Upper lobe of left lung (tissue), 6 donors: ENCODE measurements at regions not wholly inside any gene's neighbourhood (a gene's known extent, or its start where the extent isn't known, plus 50 kb on each side); places are given as distances from the start of the nearest gene placed in this dataset.

Experiments used
- ATAC-seq, 2 donors: fragments of 200-7000 bp; cut with Tn5 transposase; one replicate each; pipeline ENCODE4 v1.9.1; 2022; ENCODE audit warnings: mild to moderate bottlenecking in 2 of 2, moderate library complexity in 2 of 2; ENCODE audit not compliant: low FRiP score in 2 of 2
- DNase-seq, 2 donors: peaks; one replicate each; pipeline ENCODE4 v3.0.0-alpha.2; 2019 to 2020
- H3K27ac ChIP-seq, 4 donors: fragments of 200-600 bp; sonication (generic); one replicate each; pipeline ENCODE4 v1.5.1; 2016 to 2019
- H3K27me3 ChIP-seq, 4 donors: fragments of 200-600 bp; sonication (generic); one replicate each; pipeline ENCODE4 v1.5.1; 2017 to 2019
- H3K36me3 ChIP-seq, 4 donors: fragments of 200-600 bp; sonication (generic); one replicate each; pipeline ENCODE4 v1.5.1; 2016 to 2019
- H3K4me1 ChIP-seq, 4 donors: fragments of 200-600 bp; sonication (generic); one replicate each; pipeline ENCODE4 v1.5.1; 2018 to 2019
- H3K4me3 ChIP-seq, 4 donors: fragments of 200-600 bp; sonication (generic); one replicate each; pipeline ENCODE4 v1.5.1; 2017 to 2019; ENCODE audit warnings: mild to moderate bottlenecking in 2 of 4, moderate library complexity in 1 of 4
- H3K9me3 ChIP-seq, 4 donors: fragments of 200-600 bp; sonication (generic); one replicate each; pipeline ENCODE4 v1.5.1; 2018 to 2019
- CTCF ChIP-seq, 6 experiments: fragments of 450-650 bp in 4 of 6; fragments of 200-600 bp in 2 of 6; sonication (generic) in 2 of 6; IDR thresholded peaks; one replicate each; pipeline ENCODE4 v1.5.1; 2016 to 2019; ENCODE audit warnings: antibody characterized with exemption in 6 of 6
- EP300 ChIP-seq, 4 donors: sonication (generic); formaldehyde crosslinking; IDR thresholded peaks; one replicate each; pipeline ENCODE4 v1.5.1; 2017; ENCODE audit warnings: antibody characterized with exemption in 4 of 4, control low read depth in 2 of 4
- POLR2A ChIP-seq, 4 donors: fragments of 450-650 bp; IDR thresholded peaks; one replicate each; pipeline ENCODE4 v1.5.1; 2016 to 2017; ENCODE audit warnings: antibody characterized with exemption in 4 of 4, mild to moderate bottlenecking in 2 of 4
- POLR2AphosphoS5 ChIP-seq, 2 donors: sonication (generic); formaldehyde crosslinking; IDR thresholded peaks; one replicate each; pipeline ENCODE4 v1.5.1; 2017; ENCODE audit warnings: antibody characterized with exemption in 2 of 2
- WGBS, 2 donors: methylation state at CpG; one replicate each; pipeline ENCODE4 v1.1.5; 2017 to 2018; 5-methylcytosine and 5-hydroxymethylcytosine counted together
- donor health status: DM: no; HTN: no; CAD: no; lungs with moderate emphysema.
- donor health status: DM: no; HTN: yes; CAD: no; lungs with severe emphysema.

- ATAC-seq = no peak
Observed at GRCh38 chr5:145129797-145130196, 705.3 kb downstream of the PRELID2 start.

GRCh38 chr5:145124806-145125205 lies 710.3 kb downstream of the PRELID2 start:
- Histone ChIP-seq H3K4me1 (no peaks in the 10 kb centered on the region), H3K4me3 (no peak overlapping the region), H3K36me3 (no peaks in the 10 kb centered on the region), H3K27ac (no peak overlapping the region), H3K9me3 (no peaks in the 10 kb centered on the region), H3K27me3 (no peaks in the 10 kb centered on the region)
- no peak for TF ChIP-seq CTCF (IDR thresholded peaks at IDR 0.05)
- TF ChIP-seq POLR2A (IDR thresholded peaks at IDR 0.05) = no peak
- ATAC-seq (no peak), DNase-seq (no peak)
- 38 to 53% methylated on average over 3 of the region's 3 CpGs for WGBS, 2 donors

More at GRCh38 chr5:145129797-145130196, 705.3 kb downstream of the PRELID2 start:
- no peak overlapping the region for H3K27ac ChIP-seq
- no peaks in the 10 kb centered on the region for H3K27me3 ChIP-seq
- H3K36me3 ChIP-seq = no peaks in the 10 kb centered on the region
- 85 to 87% methylated on average over 5 of the region's 5 CpGs for whole genome bisulfite sequencing, 2 donors
- DNase-seq = no peak
- H3K9me3 ChIP-seq = no peaks in the 10 kb centered on the region
- no peak overlapping the region for H3K4me3 ChIP-seq
- no peaks in the 10 kb centered on the region for H3K4me1 ChIP-seq
- TF ChIP-seq EP300 (IDR thresholded peaks at IDR 0.05) = no peak
- TF ChIP-seq CTCF (IDR thresholded peaks at IDR 0.05) = no peak
- no peak for TF ChIP-seq POLR2A (IDR thresholded peaks at IDR 0.05)
- no peak for TF ChIP-seq POLR2AphosphoS5 (IDR thresholded peaks at IDR 0.05)

- Histone ChIP-seq H3K27ac (no peak overlapping the region), H3K27me3 (no peaks in the 10 kb centered on the region), H3K9me3 (no peaks in the 10 kb centered on the region), H3K36me3 (no peaks in the 10 kb centered on the region), H3K4me3 (no peak overlapping the region), H3K4me1 (no peaks in the 10 kb centered on the region)
- DNase-seq (no peak), ATAC-seq (no peak)
- WGBS, 2 donors = 91 to 94% methylated on average over 2 of the region's 2 CpGs
- no peak for TF ChIP-seq POLR2AphosphoS5 (IDR thresholded peaks at IDR 0.05)
- TF ChIP-seq POLR2A (IDR thresholded peaks at IDR 0.05) = no peak
- TF ChIP-seq CTCF (IDR thresholded peaks at IDR 0.05) = no peak
Observed at GRCh38 chr5:145118611-145119010, 716.5 kb downstream of the PRELID2 start.

GRCh38 chr5:145118127-145118526 lies 717.0 kb downstream of the PRELID2 start:
- 70 to 94% methylated on average over 1 of the region's 1 CpG for WGBS, 2 donors

GRCh38 chr5:145117285-145117684 lies 717.9 kb downstream of the PRELID2 start:
- no peak for ATAC-seq
- Histone ChIP-seq H3K9me3 (no peaks in the 10 kb centered on the region), H3K27me3 (no peaks in the 10 kb centered on the region), H3K4me1 (no peaks in the 10 kb centered on the region), H3K27ac (no peak overlapping the region), H3K4me3 (no peak overlapping the region), H3K36me3 (no peaks in the 10 kb centered on the region)
- TF ChIP-seq EP300 (IDR thresholded peaks at IDR 0.05) (no peak), POLR2A (IDR thresholded peaks at IDR 0.05) (no peak), POLR2AphosphoS5 (IDR thresholded peaks at IDR 0.05) (no peak), CTCF (IDR thresholded peaks at IDR 0.05) (no peak)
- 76 to 80% methylated on average over 4 of the region's 4 CpGs for WGBS, 2 donors
- DNase-seq = no peak

More at GRCh38 chr5:145118127-145118526, 717.0 kb downstream of the PRELID2 start:
- H3K27ac ChIP-seq = no peak overlapping the region
- no peaks in the 10 kb centered on the region for H3K4me1 ChIP-seq
- H3K4me3 ChIP-seq = no peak overlapping the region
- ATAC-seq (no peak), DNase-seq (no peak)
- no peaks in the 10 kb centered on the region for H3K36me3 ChIP-seq
- TF ChIP-seq POLR2A (IDR thresholded peaks at IDR 0.05) = no peak
- TF ChIP-seq EP300 (IDR thresholded peaks at IDR 0.05) = no peak
- H3K27me3 ChIP-seq = no peaks in the 10 kb centered on the region
- H3K9me3 ChIP-seq = no peaks in the 10 kb centered on the region
